GM12878 (cell line): ENCODE measurements at regions not wholly inside any gene's neighbourhood (a gene's known extent, or its start where the extent isn't known, plus 50 kb on each side); places are given as distances from the start of the nearest gene placed in this dataset.

Experiments used
- ATAC-seq: fragments of 200-7000 bp; cut with Tn5 transposase; 3 replicates; pipeline ENCODE4 v1.9.1; 2020; ENCODE audit warnings: mild to moderate bottlenecking, moderate library complexity
- BruUV-seq: library from RNA; stranded (reverse); fragments of 400-500 nt; replicated peaks from 2 replicates; lab custom pipeline; 2021; lab: Mats Ljungman, UMichigan
- CTCF ChIA-PET: fragments of 300-600 bp; sonication (Branson Sonifier 250); formaldehyde crosslinking; extraction: SDS; loops from one replicate; lab custom pipeline; 2021; ENCODE audit warnings: inconsistent platforms; lab: Yijun Ruan, JAX
- POLR2A ChIA-PET: fragments of 350-600 bp; formaldehyde crosslinking; extraction: SDS; loops from one replicate; lab custom pipeline; 2021; ENCODE audit warnings: inconsistent platforms; lab: Charles Lee
- RAD21 ChIA-PET: fragments of 300-600 bp; sonication (Branson Sonifier 250); formaldehyde crosslinking; loops from one replicate; lab custom pipeline; 2023; ENCODE audit warnings: antibody characterized with exemption; ENCODE audit not compliant: unreplicated experiment; lab: Charles Lee
- SMC1A ChIA-PET: fragments of 300-600 bp; sonication (Branson Sonifier 250); formaldehyde crosslinking; loops from one replicate; lab custom pipeline; 2023; ENCODE audit not compliant: unreplicated experiment, uncharacterized antibody; lab: Charles Lee
- DNase-seq: peaks from one replicate; pipeline ENCODE4 v3.0.0-alpha.2; 2011; ENCODE audit warnings: low read depth, low spot score
- FAIRE-seq: peaks from 3 replicates; lab custom pipeline; 2011; peaks lifted over from hg19 to GRCh38; lab: Jason Lieb, UNC
- H2AFZ ChIP-seq: 2 replicates; pipeline ENCODE4 v1.6.0; 2011; ENCODE audit warnings: low read depth, low read length, control low read depth; ENCODE audit not compliant: control insufficient read depth
- H3K27ac ChIP-seq: 2 replicates; pipeline ENCODE4 v1.5.1; 2011; ENCODE audit warnings: control low read depth; ENCODE audit not compliant: control insufficient read depth, insufficient read depth
- H3K27me3 ChIP-seq, 2 experiments: replicated peaks in 1 of 2; 2 replicates each; pipeline versions ENCODE4 v1.6.0 to v1.6.1; 2011; ENCODE audit warnings: low read length in 1 of 2; ENCODE audit not compliant: control insufficient read depth in 2 of 2, insufficient read depth in 2 of 2
- H3K36me3 ChIP-seq, 2 experiments: 2 replicates each; pipeline ENCODE4 v1.5.1; 2011; ENCODE audit warnings: low read length in 1 of 2; ENCODE audit not compliant: control insufficient read depth in 2 of 2, insufficient read depth in 2 of 2
- H3K4me1 ChIP-seq: 2 replicates; pipeline ENCODE4 v1.6.1; 2011; ENCODE audit warnings: mild to moderate bottlenecking, low read length, moderate library complexity, mixed read lengths; ENCODE audit not compliant: control insufficient read depth, insufficient read depth
- H3K4me2 ChIP-seq: 2 replicates; pipeline ENCODE4 v1.6.0; 2011; ENCODE audit warnings: control low read depth; ENCODE audit not compliant: control insufficient read depth, insufficient read depth
- H3K4me3 ChIP-seq: fragments of 200-600 bp; sonication (generic); 2 replicates; pipeline ENCODE4 v1.5.1; 2016
- H3K79me2 ChIP-seq: 2 replicates; pipeline ENCODE4 v1.6.0; 2011; ENCODE audit warnings: low read length; ENCODE audit not compliant: control insufficient read depth, insufficient read depth
- H3K9ac ChIP-seq: 2 replicates; pipeline ENCODE4 v1.8.0; 2011; ENCODE audit warnings: low read length, control low read depth, mixed read lengths; ENCODE audit not compliant: control insufficient read depth, insufficient read depth
- H3K9me3 ChIP-seq: replicated peaks from 3 replicates; pipeline ENCODE4 v1.5.1; 2011; ENCODE audit warnings: mild to moderate bottlenecking, low read length; ENCODE audit not compliant: control insufficient read depth, insufficient read depth
- H4K20me1 ChIP-seq: 2 replicates; pipeline ENCODE4 v1.6.0; 2011; ENCODE audit not compliant: control insufficient read depth, insufficient read depth
- BCLAF1 ChIP-seq: fragments of 450-650 bp; IDR thresholded peaks from 2 replicates; pipeline ENCODE4 v1.6.1; 2017; ENCODE audit warnings: antibody characterized with exemption, mild to moderate bottlenecking, moderate library complexity
- HDGF ChIP-seq: fragments of 450-650 bp; IDR thresholded peaks from 2 replicates; pipeline ENCODE4 v1.6.1; 2016; ENCODE audit warnings: antibody characterized with exemption
- IKZF1 ChIP-seq: fragments of 450-650 bp; conservative IDR thresholded peaks from 2 replicates; pipeline ENCODE4 v1.6.1; 2017; ENCODE audit warnings: antibody characterized with exemption, mild to moderate bottlenecking
- SMAD5 ChIP-seq: IDR thresholded peaks from 2 replicates; pipeline ENCODE4 v1.6.1; 2016; ENCODE audit warnings: antibody characterized with exemption, low read depth
- SP1 ChIP-seq: IDR thresholded peaks from one replicate; pipeline ENCODE4 v1.6.1; 2011; ENCODE audit warnings: low read depth, low read length
- STAT3 ChIP-seq: IDR thresholded peaks from 2 replicates; pipeline ENCODE4 v1.6.1; 2011; ENCODE audit warnings: low read depth, low read length, improper control_type of control experiment
- ZBTB11 ChIP-seq: fragments of 450-650 bp; formaldehyde crosslinking; IDR thresholded peaks from 2 replicates; pipeline ENCODE4 v1.5.0; 2022; ENCODE audit warnings: mild to moderate bottlenecking, missing genetic modification characterization
- ZNF217 ChIP-seq: fragments of 450-650 bp; IDR thresholded peaks from 2 replicates; pipeline ENCODE4 v1.6.1; 2017; ENCODE audit warnings: antibody characterized with exemption, mild to moderate bottlenecking
- WGBS: methylation state at CpG from one replicate; pipeline ENCODE4 v1.1.6; 2016; ENCODE audit warnings: low lambda C conversion rate; ENCODE audit not compliant: insufficient replicate concordance, insufficient coverage; ENCODE audit errors: missing lambda C conversion rate; 5-methylcytosine and 5-hydroxymethylcytosine counted together
- in situ Hi-C: fragments of 300-500 bp; cut with MboI; formaldehyde crosslinking; loops from 9 replicates; pipeline ENCODE4 v1.14.3; 2018; ENCODE audit warnings: mixed read lengths
- intact Hi-C: fragments of 100-400 bp; cut with micrococcal nuclease; formaldehyde crosslinking; loops from one replicate; pipeline ENCODE4 v1.14.2; 2022; ENCODE audit not compliant: unreplicated experiment

GRCh38 chr4:1547856-1548826, 136.0 kb downstream of the FAM53A start:
- in situ Hi-C loops = no loop called here
- WGBS = 48% methylated on average over 39 of the region's 42 CpGs
- FAIRE-seq (no peak), ATAC-seq (no peak; the same call in 2 of the 3 replicates), DNase-seq (no peak)
- no peak overlapping the region for H3K4me2 ChIP-seq
- no peak for TF ChIP-seq IKZF1
- no peaks in the 10 kb centered on the region for H3K27me3 ChIP-seq
- intact Hi-C loops = no loop called here
- H3K27ac ChIP-seq = no peak overlapping the region
- no peaks in the 10 kb centered on the region for H3K36me3 ChIP-seq
- RAD21 ChIA-PET = no interaction called here
- H2AFZ ChIP-seq = no peak overlapping the region
- H4K20me1 ChIP-seq = no peaks in the 10 kb centered on the region
- CTCF ChIA-PET = interaction anchor here (1.2 kb wide), 1 partner anchor 17 kb away, joined by 3 read pairs; no protein-coding TSS in a partner anchor
- BruUV-seq = no TSS peak
- H3K79me2 ChIP-seq = no peaks in the 10 kb centered on the region
- no peaks in the 10 kb centered on the region for H3K4me1 ChIP-seq
- POLR2A ChIA-PET = interaction anchor here (0.6 kb wide), 1 partner anchor 104 kb away, joined by 3 read pairs; no protein-coding TSS in a partner anchor
- no peak overlapping the region for H3K4me3 ChIP-seq
- SMC1A ChIA-PET = no interaction called here
- H3K9me3 ChIP-seq = no peaks in the 10 kb centered on the region
- no peak overlapping the region for H3K9ac ChIP-seq

- Histone ChIP-seq H3K4me3 (no peak overlapping the region), H3K4me1 (no peaks in the 10 kb centered on the region), H4K20me1 (no peaks in the 10 kb centered on the region), H3K27ac (no peak overlapping the region), H3K27me3 (no peaks in the 10 kb centered on the region), H3K36me3 (no peaks in the 10 kb centered on the region), H3K79me2 (no peaks in the 10 kb centered on the region), H3K9me3 (no peaks in the 10 kb centered on the region), H2AFZ (no peak overlapping the region), H3K4me2 (no peak overlapping the region), H3K9ac (no peak overlapping the region)
- in situ Hi-C loops (no loop called here), intact Hi-C loops (no loop called here)
- no TSS peak for BruUV-seq
- ATAC-seq = no peak
- ChIA-PET RAD21 (no interaction called here), CTCF (interaction anchor here (1.2 kb wide), 1 partner anchor 18 kb away, joined by 3 read pairs; no protein-coding TSS in a partner anchor), POLR2A (no interaction called here), SMC1A (no interaction called here)
- no peak for DNase-seq
- no peak for FAIRE-seq
- 17% methylated on average over 19 of the region's 19 CpGs for WGBS
- TF ChIP-seq HDGF (no peak), SP1 (no peak), SMAD5 (no peak), BCLAF1 (no peak), STAT3 (no peak), ZNF217 (no peak), ZBTB11 (CRISPR knock-in tag) (no peak)
Measured at GRCh38 chr4:1547131-1547855, 136.8 kb downstream of the FAM53A start.
